Parathyroid adenoma (tissue), 2 donors: ENCODE measurements at regions not wholly inside any gene's neighbourhood (a gene's known extent, or its start where the extent isn't known, plus 50 kb on each side); places are given as distances from the start of the nearest gene placed in this dataset.

Source experiments
- H2AFZ ChIP-seq: fragments of 300-600 bp; sonication (generic); one replicate; pipeline ENCODE4 v1.7.0; 2017; ENCODE audit warnings: antibody characterized with exemption, mild to moderate bottlenecking
- H3K27ac ChIP-seq: fragments of 300-600 bp; sonication (generic); one replicate; pipeline ENCODE4 v1.7.0; 2017
- H3K27me3 ChIP-seq: fragments of 300-600 bp; sonication (generic); one replicate; pipeline ENCODE4 v1.7.0; 2017; ENCODE audit warnings: low read length; ENCODE audit not compliant: control insufficient read depth, insufficient read depth
- H3K36me3 ChIP-seq: fragments of 300-600 bp; sonication (generic); one replicate; pipeline ENCODE4 v1.7.0; 2017; ENCODE audit warnings: low read length; ENCODE audit not compliant: control insufficient read depth, insufficient read depth
- H3K4me1 ChIP-seq: fragments of 300-600 bp; sonication (generic); one replicate; pipeline ENCODE4 v1.7.0; 2017; ENCODE audit warnings: control low read depth
- H3K4me2 ChIP-seq: fragments of 300-600 bp; sonication (generic); one replicate; pipeline ENCODE4 v1.7.0; 2017; ENCODE audit warnings: low read length
- H3K4me3 ChIP-seq: fragments of 300-600 bp; sonication (generic); one replicate; pipeline ENCODE4 v1.7.0; 2017; ENCODE audit warnings: low read depth, low read length
- H3K79me2 ChIP-seq: fragments of 300-600 bp; sonication (generic); one replicate; pipeline ENCODE4 v1.7.0; 2017; ENCODE audit warnings: control low read depth
- H3K9ac ChIP-seq: fragments of 300-600 bp; sonication (generic); one replicate; pipeline ENCODE4 v1.7.0; 2017; ENCODE audit warnings: mild to moderate bottlenecking
- H3K9me3 ChIP-seq: fragments of 300-600 bp; sonication (generic); one replicate; pipeline ENCODE4 v1.7.0; 2017; ENCODE audit warnings: low read length; ENCODE audit not compliant: control insufficient read depth
- CTCF ChIP-seq: fragments of 300-600 bp; sonication (generic); IDR thresholded peaks from one replicate; pipeline ENCODE4 v1.7.0; 2017; ENCODE audit warnings: antibody characterized with exemption, mild to moderate bottlenecking
- donor health status: primary hyperparathyroidism.

DNA sequence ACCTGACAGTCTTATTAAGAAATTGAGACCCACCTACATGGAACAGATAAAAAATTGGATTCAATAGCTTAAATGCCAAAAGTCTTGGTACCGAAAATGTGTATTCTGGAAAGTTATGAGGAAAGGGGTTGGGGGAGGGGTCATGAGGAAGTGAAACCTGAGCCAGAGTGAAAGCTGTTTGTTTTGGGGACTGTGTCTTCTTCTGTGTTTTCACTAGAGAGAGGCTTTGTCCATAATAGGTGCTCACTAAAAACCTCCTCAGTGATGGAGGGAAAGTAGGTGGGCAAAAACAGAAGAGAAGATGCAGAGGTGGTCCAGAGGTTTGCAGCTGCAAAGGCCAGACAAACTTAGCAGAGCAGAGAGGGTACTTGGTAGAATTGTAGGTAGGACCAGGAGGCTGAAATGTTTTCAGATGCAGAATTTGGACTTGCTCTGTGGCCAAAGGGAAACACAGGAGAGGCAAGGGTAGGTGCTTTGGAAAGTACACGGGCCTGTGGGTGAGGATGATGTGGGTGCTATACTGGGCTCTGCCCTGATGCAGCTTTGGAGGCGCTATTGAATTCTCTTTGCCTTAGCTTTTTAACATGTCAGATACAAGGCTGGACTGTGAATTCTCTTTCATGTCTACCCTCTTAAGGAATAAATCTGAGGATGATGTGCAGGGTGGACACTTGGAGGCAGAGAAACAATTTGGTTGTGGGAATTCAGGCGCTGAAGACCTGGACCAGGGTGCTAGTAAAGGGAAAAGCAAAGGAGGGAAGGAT, 254.6 kb downstream of the PTEN start:
- Histone ChIP-seq H3K27me3 (no peaks in the 10 kb centered on the region), H3K36me3 (no peaks in the 10 kb centered on the region), H3K4me2 (no peak overlapping the region), H3K9ac (no peak overlapping the region), H3K27ac (no peak overlapping the region), H3K4me3 (no peak overlapping the region), H3K9me3 (no peaks in the 10 kb centered on the region), H3K79me2 (no peaks in the 10 kb centered on the region), H2AFZ (no peak overlapping the region), H3K4me1 (no peaks in the 10 kb centered on the region)
- no peak for TF ChIP-seq CTCF

DNA sequence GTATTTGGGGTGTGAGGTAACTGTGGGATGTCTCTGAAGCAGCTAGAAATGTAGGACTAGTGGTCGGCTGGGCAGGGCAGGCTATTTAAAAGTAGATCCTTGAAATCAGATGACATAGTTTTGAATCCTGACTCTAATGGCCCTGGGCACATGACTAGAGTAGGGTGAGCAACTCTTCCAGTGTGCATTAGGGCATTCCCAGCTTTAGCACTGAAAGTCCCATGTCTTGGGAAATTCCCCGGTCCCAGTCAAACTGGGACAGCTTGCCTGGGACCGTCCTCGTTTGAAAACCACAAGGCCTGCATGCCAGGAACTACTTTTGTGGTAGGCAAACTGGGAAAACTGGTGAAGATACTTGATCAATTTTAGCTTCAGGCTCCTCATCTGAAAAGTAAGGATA, 255.3 kb downstream of the PTEN start:
- no peak for TF ChIP-seq CTCF
- Histone ChIP-seq H3K4me1 (no peaks in the 10 kb centered on the region), H3K27me3 (no peaks in the 10 kb centered on the region), H3K36me3 (no peaks in the 10 kb centered on the region), H2AFZ (no peak overlapping the region), H3K27ac (no peak overlapping the region), H3K9me3 (no peaks in the 10 kb centered on the region), H3K4me2 (no peak overlapping the region), H3K79me2 (no peaks in the 10 kb centered on the region), H3K4me3 (no peak overlapping the region), H3K9ac (no peak overlapping the region)

GRCh38 chr10:88119160-88119559, 255.7 kb downstream of the PTEN start:
- Histone ChIP-seq H3K27me3 (no peaks in the 10 kb centered on the region), H2AFZ (no peak overlapping the region), H3K36me3 (no peaks in the 10 kb centered on the region), H3K4me3 (no peak overlapping the region), H3K4me2 (no peak overlapping the region), H3K9me3 (no peaks in the 10 kb centered on the region), H3K9ac (no peak overlapping the region), H3K27ac (no peak overlapping the region), H3K79me2 (no peaks in the 10 kb centered on the region), H3K4me1 (no peaks in the 10 kb centered on the region)
- TF ChIP-seq CTCF = no peak

GRCh38 chr10:88120075-88120474, 256.6 kb downstream of the PTEN start:
- TF ChIP-seq CTCF = no peak
- Histone ChIP-seq H3K79me2 (no peaks in the 10 kb centered on the region), H3K9ac (no peak overlapping the region), H3K4me1 (no peaks in the 10 kb centered on the region), H3K9me3 (no peaks in the 10 kb centered on the region), H3K4me2 (no peak overlapping the region), H2AFZ (no peak overlapping the region), H3K36me3 (no peaks in the 10 kb centered on the region), H3K27me3 (no peaks in the 10 kb centered on the region), H3K27ac (no peak overlapping the region), H3K4me3 (no peak overlapping the region)
